GM18520 (cell line): ENCODE measurements at regions not wholly inside any gene's neighbourhood (a gene's known extent, or its start where the extent isn't known, plus 50 kb on each side); places are given as distances from the start of the nearest gene placed in this dataset.

Experiments used
- ATAC-seq: cut with Tn5 transposase; IDR thresholded peaks from one replicate; pipeline ENCODE4 v1.9.1; 2021; ENCODE audit not compliant: unreplicated experiment

GRCh38 chr15:95590533-95591044 is 739.9 kb upstream of the NR2F2 start:
- ATAC-seq = no peak

GRCh38 chr15:95591270-95591669 is 739.2 kb upstream of the NR2F2 start:
- no peak for ATAC-seq

- ATAC-seq = no peak
Measured at GRCh38 chr15:95591886-95592285, 738.6 kb upstream of the NR2F2 start.

GRCh38 chr15:95594496-95594895 is 736.0 kb upstream of the NR2F2 start:
- no peak for ATAC-seq

- no peak for ATAC-seq
Measured at GRCh38 chr15:95595759-95596158, 734.7 kb upstream of the NR2F2 start.

- ATAC-seq = no peak
Measured at GRCh38 chr15:95596496-95596895, 734.0 kb upstream of the NR2F2 start.

- ATAC-seq = no peak
Measured at GRCh38 chr15:95598251-95598855, 732.1 kb upstream of the NR2F2 start.

GRCh38 chr15:95600367-95600766 is 730.1 kb upstream of the NR2F2 start:
- no peak for ATAC-seq

GRCh38 chr15:95600884-95601283 is 729.6 kb upstream of the NR2F2 start:
- no peak for ATAC-seq

GRCh38 chr15:95601525-95601924 is 729.0 kb upstream of the NR2F2 start:
- ATAC-seq = no peak

GRCh38 chr15:95603802-95604201 is 726.7 kb upstream of the NR2F2 start:
- no peak for ATAC-seq

GRCh38 chr15:95604634-95605036 is 725.9 kb upstream of the NR2F2 start:
- no peak for ATAC-seq

GRCh38 chr15:95605098-95605497 is 725.4 kb upstream of the NR2F2 start:
- ATAC-seq = no peak

GRCh38 chr15:95606551-95606950 is 723.9 kb upstream of the NR2F2 start:
- no peak for ATAC-seq

GRCh38 chr15:95608371-95608770 is 722.1 kb upstream of the NR2F2 start:
- ATAC-seq = no peak

GRCh38 chr15:95609096-95609495 is 721.4 kb upstream of the NR2F2 start:
- no peak for ATAC-seq

GRCh38 chr15:95610945-95611344 is 719.6 kb upstream of the NR2F2 start:
- no peak for ATAC-seq

- no peak for ATAC-seq
Measured at GRCh38 chr15:95615436-95615835, 715.1 kb upstream of the NR2F2 start.

- ATAC-seq = no peak
Measured at GRCh38 chr15:95616306-95616705, 714.2 kb upstream of the NR2F2 start.

- no peak for ATAC-seq
Measured at GRCh38 chr15:95620934-95621579, 709.4 kb upstream of the NR2F2 start.

- ATAC-seq = no peak
Measured at GRCh38 chr15:95622843-95623242, 707.7 kb upstream of the NR2F2 start.

- ATAC-seq = no peak
Measured at GRCh38 chr15:95624100-95624499, 706.4 kb upstream of the NR2F2 start.
